Kidney (tissue), 13 donors: ENCODE measurements at regions not wholly inside any gene's neighbourhood (a gene's known extent, or its start where the extent isn't known, plus 50 kb on each side); places are given as distances from the start of the nearest gene placed in this dataset.

Experiments
- DNase-seq, 5 donors: peaks; one replicate each; pipeline ENCODE4 v3.0.0-alpha.2; 2013 to 2020
- FAIRE-seq: peaks from 2 replicates; lab custom pipeline; 2012; peaks lifted over from hg19 to GRCh38; lab: Jason Lieb, UNC
- H3K27ac ChIP-seq, 2 donors: one replicate each; pipeline ENCODE4 v1.7.0; 2013; ENCODE audit warnings: low read depth in 2 of 2, low read length in 2 of 2, inconsistent platforms in 1 of 2
- H3K27me3 ChIP-seq: one replicate; pipeline ENCODE4 v1.7.1; 2013; ENCODE audit warnings: low read length, inconsistent platforms; ENCODE audit not compliant: control insufficient read depth, insufficient read depth
- H3K36me3 ChIP-seq, 3 donors: one replicate each; pipeline versions ENCODE4 v1.7.0 to v1.7.1; 2013; ENCODE audit warnings: low read length in 3 of 3, control low read depth in 1 of 3, inconsistent platforms in 1 of 3; ENCODE audit not compliant: insufficient read depth in 3 of 3, control insufficient read depth in 2 of 3
- H3K4me1 ChIP-seq, 3 donors: one replicate each; pipeline versions ENCODE4 v1.7.0 to v1.7.1; 2013; ENCODE audit warnings: low read length in 3 of 3, inconsistent platforms in 1 of 3, low read depth in 1 of 3; ENCODE audit not compliant: control insufficient read depth in 2 of 3, insufficient read depth in 2 of 3
- H3K4me3 ChIP-seq, 3 donors: one replicate each; pipeline versions ENCODE4 v1.7.0 to v1.8.1; 2013; ENCODE audit warnings: low read length in 3 of 3, control low read depth in 1 of 3, inconsistent platforms in 1 of 3
- H3K9ac ChIP-seq, 3 donors: one replicate each; pipeline versions ENCODE4 v1.7.0 to v1.7.1; 2013; ENCODE audit warnings: low read length in 3 of 3, control low read depth in 1 of 3, inconsistent platforms in 1 of 3
- H3K9me3 ChIP-seq, 3 donors: one replicate each; pipeline versions ENCODE4 v1.7.0 to v1.7.1; 2013; ENCODE audit warnings: low read length in 3 of 3, control low read depth in 1 of 3, inconsistent platforms in 1 of 3; ENCODE audit not compliant: control insufficient read depth in 2 of 3, insufficient read depth in 1 of 3
- intact Hi-C: fragments of 100-400 bp; cut with DNase I; formaldehyde crosslinking; loops from one replicate; pipeline ENCODE4 v1.11.1; 2022
- TF ChIP-seq, protein P1 (sequence below): IDR thresholded peaks from 3 replicates; pipeline ENCODE4 v1.5.1; 2012; ENCODE audit warnings: mild to moderate bottlenecking, moderate library complexity, borderline replicate concordance; ENCODE audit not compliant: insufficient read depth; ENCODE audit errors: extremely low read depth
- donor health status: control.
- donor health status: control.
- donor health status: control.
- donor health status: control.
- donor health status: control.
- donor health status: DM: yes; HTN: yes; CAD: no.
- donor health status: Normal renal cell carcinoma (clear cell type).

DNA sequence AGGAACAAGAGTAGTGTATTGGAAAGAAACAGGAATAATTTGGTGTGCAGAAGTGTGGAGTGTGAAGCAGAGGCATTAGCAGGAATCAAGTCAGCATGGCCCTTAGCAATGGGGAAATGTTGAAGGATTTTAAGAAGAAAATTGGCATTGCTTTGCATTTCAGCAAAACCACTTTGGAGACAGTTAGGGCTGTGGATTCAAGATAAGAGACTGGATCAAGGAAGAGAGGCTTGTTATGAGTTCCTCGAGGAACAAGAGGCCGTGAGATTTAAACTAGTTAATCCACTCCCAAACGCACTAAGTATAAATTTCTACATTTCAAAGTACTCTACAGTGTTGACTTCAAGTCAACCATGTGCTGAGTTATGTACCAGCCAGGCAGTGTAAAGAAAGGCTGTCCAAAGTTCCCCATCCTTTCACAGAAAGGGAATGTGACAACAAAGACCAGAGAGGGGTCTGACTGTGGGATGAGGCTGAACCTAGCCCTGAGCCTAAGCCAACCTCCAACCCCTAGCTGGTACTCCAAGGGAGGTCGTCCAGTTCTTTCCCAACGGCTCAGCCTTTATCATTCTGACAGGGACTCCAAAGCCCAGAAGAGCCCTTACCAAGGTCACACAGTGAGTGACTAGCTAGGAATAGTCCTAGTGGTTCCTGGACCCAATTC, 91.2 kb upstream of the BMP4 start:
- Histone ChIP-seq H3K9me3 (no peaks in the 10 kb centered on the region), H3K27ac (no peak overlapping the region), H3K4me1 (no peaks in the 10 kb centered on the region), H3K4me3 (no peak overlapping the region), H3K9ac (no peak overlapping the region), H3K36me3 (no peaks in the 10 kb centered on the region), H3K27me3 (no peaks in the 10 kb centered on the region)
- intact Hi-C loops = no loop called here
- no peak for DNase-seq
- TF ChIP-seq, protein P1, sequence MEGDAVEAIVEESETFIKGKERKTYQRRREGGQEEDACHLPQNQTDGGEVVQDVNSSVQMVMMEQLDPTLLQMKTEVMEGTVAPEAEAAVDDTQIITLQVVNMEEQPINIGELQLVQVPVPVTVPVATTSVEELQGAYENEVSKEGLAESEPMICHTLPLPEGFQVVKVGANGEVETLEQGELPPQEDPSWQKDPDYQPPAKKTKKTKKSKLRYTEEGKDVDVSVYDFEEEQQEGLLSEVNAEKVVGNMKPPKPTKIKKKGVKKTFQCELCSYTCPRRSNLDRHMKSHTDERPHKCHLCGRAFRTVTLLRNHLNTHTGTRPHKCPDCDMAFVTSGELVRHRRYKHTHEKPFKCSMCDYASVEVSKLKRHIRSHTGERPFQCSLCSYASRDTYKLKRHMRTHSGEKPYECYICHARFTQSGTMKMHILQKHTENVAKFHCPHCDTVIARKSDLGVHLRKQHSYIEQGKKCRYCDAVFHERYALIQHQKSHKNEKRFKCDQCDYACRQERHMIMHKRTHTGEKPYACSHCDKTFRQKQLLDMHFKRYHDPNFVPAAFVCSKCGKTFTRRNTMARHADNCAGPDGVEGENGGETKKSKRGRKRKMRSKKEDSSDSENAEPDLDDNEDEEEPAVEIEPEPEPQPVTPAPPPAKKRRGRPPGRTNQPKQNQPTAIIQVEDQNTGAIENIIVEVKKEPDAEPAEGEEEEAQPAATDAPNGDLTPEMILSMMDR = no peak
- no peak for FAIRE-seq

DNA sequence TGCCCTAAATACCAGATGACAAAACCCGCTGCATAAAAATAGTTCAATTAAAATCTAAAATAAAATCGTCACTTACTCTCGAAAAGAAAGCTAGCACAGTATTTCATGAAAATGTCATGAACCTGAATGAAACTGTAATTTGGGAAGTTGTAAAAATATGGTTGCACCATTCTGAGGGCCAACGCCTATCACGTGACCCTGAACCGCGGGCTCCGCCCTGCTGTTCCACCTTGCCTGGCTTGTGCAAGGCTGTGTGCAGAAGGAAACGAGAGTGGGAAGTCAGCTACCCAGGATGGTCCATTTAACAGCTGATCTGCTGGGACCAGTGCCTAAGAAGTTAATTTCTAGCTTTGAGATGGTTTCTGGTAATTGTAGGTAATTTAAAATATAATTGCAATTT, 91.7 kb upstream of the BMP4 start:
- Histone ChIP-seq H3K36me3 (no peaks in the 10 kb centered on the region), H3K4me3 (no peak overlapping the region), H3K9me3 (no peaks in the 10 kb centered on the region), H3K27ac (no peak overlapping the region), H3K27me3 (no peaks in the 10 kb centered on the region), H3K9ac (no peak overlapping the region), H3K4me1 (no peaks in the 10 kb centered on the region)
- no peak for DNase-seq
- TF ChIP-seq, protein P1 = no peak
- intact Hi-C loops = no loop called here
- no peak for FAIRE-seq

DNA sequence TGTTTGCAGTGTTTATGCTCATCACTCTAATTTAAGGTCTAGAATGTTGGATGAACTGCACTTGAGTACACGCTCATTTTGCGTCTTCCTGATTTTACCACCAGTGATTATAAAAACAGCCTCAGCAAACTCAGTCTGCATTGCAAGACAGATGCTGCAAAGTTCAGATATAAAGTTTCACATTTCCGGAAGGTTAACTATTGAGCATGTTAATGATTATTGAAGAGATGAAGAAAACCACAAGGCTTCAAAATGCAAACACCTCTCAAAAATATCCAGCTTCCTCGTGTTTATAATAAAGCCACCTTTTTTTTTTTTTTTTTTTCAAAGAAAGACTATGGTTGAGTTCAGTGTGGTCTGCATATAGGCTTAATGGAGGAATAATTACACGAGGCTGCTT, 92.1 kb upstream of the BMP4 start:
- intact Hi-C loops = no loop called here
- DNase-seq (peak in 2 of 5 donors; percentile 25 to 29), FAIRE-seq (peak; percentile 77)
- TF ChIP-seq, protein P1 = no peak
- Histone ChIP-seq H3K27ac (no peak overlapping the region), H3K9ac (no peak overlapping the region), H3K4me3 (no peak overlapping the region), H3K9me3 (no peaks in the 10 kb centered on the region), H3K4me1 (no peaks in the 10 kb centered on the region), H3K27me3 (no peaks in the 10 kb centered on the region), H3K36me3 (no peaks in the 10 kb centered on the region)

DNA sequence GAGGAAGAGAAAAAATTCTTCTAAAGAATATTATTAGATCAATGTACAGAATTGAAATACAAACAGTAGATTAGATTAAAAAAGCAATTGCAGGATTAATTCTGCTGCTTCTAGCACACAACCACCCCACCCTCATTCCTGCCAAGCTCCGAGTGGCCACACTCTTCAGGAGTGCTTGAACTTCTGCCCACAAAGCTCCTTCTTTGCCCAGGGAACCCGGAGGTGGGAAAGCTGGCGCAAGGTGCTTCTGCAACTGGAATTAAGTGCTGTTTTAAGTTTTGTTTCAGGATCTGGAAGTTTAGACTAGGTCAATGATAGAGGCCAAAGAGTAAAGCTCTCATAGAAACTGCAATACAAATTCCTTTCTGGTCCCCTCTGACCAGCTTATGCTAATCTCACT, 94.1 kb upstream of the BMP4 start:
- H3K4me3 ChIP-seq = no peak overlapping the region
- H3K9me3 ChIP-seq = no peaks in the 10 kb centered on the region
- no peaks in the 10 kb centered on the region for H3K27me3 ChIP-seq
- FAIRE-seq = no peak
- no peaks in the 10 kb centered on the region for H3K36me3 ChIP-seq
- H3K4me1 ChIP-seq = no peaks in the 10 kb centered on the region
- no peak for DNase-seq
- intact Hi-C loops = no loop called here
- H3K9ac ChIP-seq = no peak overlapping the region
- no peak overlapping the region for H3K27ac ChIP-seq
- TF ChIP-seq, protein P1 = no peak
